Fibroblast of lung (primary cell): ENCODE measurements at regions not wholly inside any gene's neighbourhood (a gene's known extent, or its start where the extent isn't known, plus 50 kb on each side); places are given as distances from the start of the nearest gene placed in this dataset.

Source experiments
- DNase-seq, 2 donors: peaks; one replicate each; pipeline versions ENCODE4 v3.0.0 to v3.0.0-alpha.2; 2010; ENCODE audit warnings: low read depth in 2 of 2
- H2AFZ ChIP-seq: 2 replicates; pipeline ENCODE4 v1.5.1; 2012; ENCODE audit warnings: low read length, control low read depth, inconsistent platforms
- H3K27ac ChIP-seq: 2 replicates; pipeline ENCODE4 v1.5.1; 2011; ENCODE audit warnings: low read length, control low read depth; ENCODE audit not compliant: insufficient read depth
- H3K27me3 ChIP-seq: 2 replicates; pipeline ENCODE4 v1.5.1; 2011; ENCODE audit warnings: mild to moderate bottlenecking, low read length; ENCODE audit not compliant: control insufficient read depth, insufficient read depth
- H3K36me3 ChIP-seq: 2 replicates; pipeline ENCODE4 v1.5.1; 2011; ENCODE audit warnings: low read length; ENCODE audit not compliant: control insufficient read depth, insufficient read depth
- H3K4me1 ChIP-seq: 2 replicates; pipeline ENCODE4 v1.5.1; 2011; ENCODE audit warnings: low read length; ENCODE audit not compliant: control insufficient read depth, insufficient read depth; ENCODE audit errors: extremely low read depth
- H3K4me2 ChIP-seq: 2 replicates; pipeline ENCODE4 v1.5.1; 2011; ENCODE audit warnings: low read length, control low read depth; ENCODE audit not compliant: insufficient read depth; ENCODE audit errors: extremely low read depth
- H3K4me3 ChIP-seq, 4 experiments: fragments of 200-600 bp in 1 of 4; sonication (generic) in 1 of 4; replicated peaks in 1 of 4; 2 replicates each; pipeline ENCODE4 v1.5.1; 2011 to 2016; ENCODE audit warnings: low read length in 4 of 4, low read depth in 3 of 4, mild to moderate bottlenecking in 3 of 4, control low read depth in 2 of 4, inconsistent platforms in 1 of 4, mixed read lengths in 1 of 4; ENCODE audit not compliant: insufficient read depth in 1 of 4; ENCODE audit errors: control extremely low read depth in 1 of 4
- H3K79me2 ChIP-seq: 2 replicates; pipeline ENCODE4 v1.5.1; 2012; ENCODE audit warnings: mild to moderate bottlenecking, low read length, inconsistent platforms; ENCODE audit not compliant: control insufficient read depth, insufficient read depth
- H3K9ac ChIP-seq: 2 replicates; pipeline ENCODE4 v1.5.1; 2011; ENCODE audit warnings: mild to moderate bottlenecking, low read length, control low read depth; ENCODE audit not compliant: insufficient read depth
- H3K9me3 ChIP-seq: 2 replicates; pipeline ENCODE4 v1.5.1; 2012; ENCODE audit warnings: low read depth, low read length; ENCODE audit not compliant: control insufficient read depth, insufficient read depth
- H4K20me1 ChIP-seq: 2 replicates; pipeline ENCODE4 v1.5.1; 2011; ENCODE audit warnings: low read length; ENCODE audit not compliant: control insufficient read depth, insufficient read depth; ENCODE audit errors: extremely low read depth
- CTCF ChIP-seq, 2 donors: IDR thresholded peaks in 1 of 2; conservative IDR thresholded peaks in 1 of 2; 1 replicate in 1 of 2; 2 replicates in 1 of 2; pipeline ENCODE4 v1.5.1; 2011 to 2012; ENCODE audit warnings: low read length in 2 of 2, control low read depth in 1 of 2, inconsistent platforms in 1 of 2, low read depth in 1 of 2, mild to moderate bottlenecking in 1 of 2
- EZH2 ChIP-seq: IDR thresholded peaks from 2 replicates; pipeline ENCODE4 v1.5.1; 2012; ENCODE audit warnings: low read length, control low read depth, mild to moderate bottlenecking; ENCODE audit errors: missing control alignments

DNA sequence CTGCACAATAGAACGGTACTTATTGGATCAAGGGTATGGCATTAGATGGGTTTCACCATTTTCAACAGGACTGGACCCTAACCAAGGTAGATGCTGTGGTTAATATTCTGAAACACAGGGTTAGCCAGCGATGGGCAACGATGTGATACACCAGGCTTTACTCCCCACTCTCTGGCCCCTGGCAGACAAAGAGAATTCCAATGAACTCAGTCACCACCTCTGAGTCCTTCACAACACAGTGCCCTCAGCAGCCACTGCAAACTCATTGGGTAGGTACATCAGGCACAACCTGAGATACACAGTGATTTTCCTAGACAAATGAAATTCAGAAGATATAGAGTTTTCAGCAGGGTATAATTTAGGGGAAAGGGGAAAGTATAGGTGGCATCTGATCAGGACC lies 634.5 kb downstream of the ZEB2 start:
- no peaks in the 10 kb centered on the region for H3K79me2 ChIP-seq
- H3K27ac ChIP-seq, result no peak overlapping the region
- TF ChIP-seq EZH2 (no peak), CTCF (conservative IDR thresholded peaks at IDR 0.05 in 1 of 2, IDR thresholded peaks at IDR 0.05 in 1 of 2; ENCODE audit: low read depth in 1 of 2, low read length in 2 of 2) (no peak)
- no peaks in the 10 kb centered on the region for H3K4me1 ChIP-seq
- H3K9me3 ChIP-seq, result no peaks in the 10 kb centered on the region
- DNase-seq, result peak in 1 of 2 donors; percentile 36
- H3K4me2 ChIP-seq, result no peak overlapping the region
- no peak overlapping the region for H2AFZ ChIP-seq
- no peak overlapping the region for H3K9ac ChIP-seq
- H4K20me1 ChIP-seq, result no peaks in the 10 kb centered on the region
- no peak overlapping the region for H3K4me3 ChIP-seq
- H3K36me3 ChIP-seq, result no peaks in the 10 kb centered on the region
- H3K27me3 ChIP-seq, result no peaks in the 10 kb centered on the region

DNA sequence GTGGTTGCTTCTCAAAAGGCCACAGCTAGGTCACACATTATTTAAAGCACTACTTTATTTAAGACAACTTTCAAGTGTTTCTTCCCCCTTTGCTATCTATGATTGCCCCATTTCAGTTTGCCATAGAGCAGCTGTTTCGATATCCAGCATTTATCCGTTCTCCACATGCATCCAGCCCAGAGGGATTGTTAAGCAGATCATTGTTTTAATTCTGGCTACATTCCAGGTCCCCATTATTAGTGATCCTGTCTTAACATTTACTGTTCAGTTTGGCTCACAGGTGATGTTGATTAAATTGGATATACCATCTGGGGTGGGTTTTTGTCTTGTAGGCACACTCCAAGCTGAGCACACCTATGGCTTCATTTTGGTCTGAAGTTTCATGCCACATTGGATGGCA lies 638.7 kb downstream of the ZEB2 start:
- Histone ChIP-seq H3K27me3 (no peaks in the 10 kb centered on the region), H3K4me1 (no peaks in the 10 kb centered on the region), H3K79me2 (no peaks in the 10 kb centered on the region), H3K9ac (no peak overlapping the region), H3K9me3 (no peaks in the 10 kb centered on the region), H3K27ac (no peak overlapping the region), H3K4me3 (no peak overlapping the region), H3K4me2 (no peak overlapping the region), H3K36me3 (no peaks in the 10 kb centered on the region), H2AFZ (no peak overlapping the region), H4K20me1 (no peaks in the 10 kb centered on the region)
- TF ChIP-seq CTCF (conservative IDR thresholded peaks at IDR 0.05 in 1 of 2, IDR thresholded peaks at IDR 0.05 in 1 of 2; ENCODE audit: low read depth in 1 of 2, low read length in 2 of 2) (no peak), EZH2 (no peak)
- no peak for DNase-seq

DNA sequence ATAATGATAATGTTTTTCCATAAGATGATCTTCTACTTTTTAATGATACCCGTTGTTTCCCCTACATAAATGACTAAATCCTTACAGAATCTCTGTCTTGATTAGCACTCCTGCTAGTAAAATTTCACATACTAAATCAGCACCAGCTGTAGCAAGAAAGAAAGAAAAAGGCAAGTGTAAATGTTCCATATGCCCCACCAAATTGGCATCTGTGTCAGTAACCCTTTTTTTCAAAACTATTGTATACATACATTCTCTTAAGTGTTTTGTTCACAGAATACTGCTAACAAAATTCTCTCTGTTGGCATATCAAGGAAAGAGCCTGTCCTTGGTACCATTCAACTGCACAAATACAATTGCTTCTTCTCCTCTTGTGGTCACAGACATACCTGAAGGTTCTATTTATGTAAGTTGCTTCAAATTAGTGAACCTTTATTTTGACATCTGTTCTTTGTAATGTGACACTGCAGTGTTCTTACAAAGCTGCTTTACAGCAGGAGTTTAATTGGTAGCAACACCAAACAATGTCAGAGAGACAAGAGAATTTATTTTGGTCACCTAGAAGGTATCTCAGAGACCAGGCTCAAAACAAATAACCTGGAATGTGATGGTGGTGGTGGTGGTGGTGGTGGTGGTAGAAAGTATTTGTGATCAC lies 641.9 kb downstream of the ZEB2 start:
- TF ChIP-seq CTCF (conservative IDR thresholded peaks at IDR 0.05 in 1 of 2, IDR thresholded peaks at IDR 0.05 in 1 of 2; ENCODE audit: low read depth in 1 of 2, low read length in 2 of 2) (no peak), EZH2 (no peak)
- Histone ChIP-seq H3K4me1 (no peaks in the 10 kb centered on the region), H3K36me3 (no peaks in the 10 kb centered on the region), H3K4me3 (no peak overlapping the region), H4K20me1 (no peaks in the 10 kb centered on the region), H3K9me3 (no peaks in the 10 kb centered on the region), H3K79me2 (no peaks in the 10 kb centered on the region), H3K27ac (no peak overlapping the region), H3K9ac (no peak overlapping the region), H3K4me2 (no peak overlapping the region), H2AFZ (no peak overlapping the region), H3K27me3 (no peaks in the 10 kb centered on the region)
- DNase-seq, result no peak
